ENCODE measurements at regions not wholly inside any gene's neighbourhood (a gene's known extent, or its start where the extent isn't known, plus 50 kb on each side); places are given as distances from the start of the nearest gene placed in this dataset.

GRCh38 chr20:17882065-17882833, 86.3 kb downstream of the SNX5 start:
- H2BK20ac ChIP-seq (ENCODE audit: low read length), result peak overlapping the region; percentile 98
- no peak overlapping the region for H3K27ac ChIP-seq (ENCODE audit: low read depth, low read length)
- H3K18ac ChIP-seq (ENCODE audit: extremely low read depth, low read length), result peak overlapping the region; percentile 93; the same call in 1 of the 2 replicates
- H3K4me2 ChIP-seq (ENCODE audit: insufficient read depth in 1 of 2, low read depth in 2 of 2, low read length in 2 of 2), result no peak overlapping the region
- H3K79me2 ChIP-seq (ENCODE audit: control insufficient read depth in 1 of 2, insufficient read depth in 2 of 2, low read length in 2 of 2), result no peaks in the 10 kb centered on the region
- no peak for FAIRE-seq
- DNase-seq (ENCODE audit: low read depth in 1 of 2, low spot score in 2 of 2), result no peak
- H3K4me1 ChIP-seq (replicated peaks in 1 of 4; ENCODE audit: control insufficient read depth in 3 of 4, insufficient read depth in 4 of 4, low read length in 3 of 4), result peaks cover 3 to 11% (median 7%) of the 10 kb centered on the region in 4 experiments
- no peak overlapping the region; the same call in 1 of the 2 replicates for H2AK5ac ChIP-seq (ENCODE audit: low read depth, low read length)
- ChIA-PET CTCF (ENCODE audit: partially characterized antibody) (interaction anchor here (0.9 to 1.4 kb wide), 4 partner anchors 16 to 200 kb away, joined by 3 to 4 read pairs (median 3); partner anchors contain the start of gene RRBP1), POLR2A (ENCODE audit: partially characterized antibody) (interaction anchor here (1.0 to 1.6 kb wide), 2 partner anchors 13 to 30 kb away, joined by 3 to 4 read pairs; no protein-coding TSS in a partner anchor)
- H4K91ac ChIP-seq (replicated peaks; ENCODE audit: insufficient read length, low read length), result peak overlapping the region; percentile 56
- H3K9ac ChIP-seq (replicated peaks in 1 of 4; ENCODE audit: extremely low read depth in 1 of 4, low read depth in 3 of 4, low read length in 3 of 4), result no peak overlapping the region
- no peaks in the 10 kb centered on the region for H3K27me3 ChIP-seq (replicated peaks in 1 of 4; ENCODE audit: control insufficient read depth in 3 of 4, extremely low read depth in 1 of 4, insufficient read depth in 3 of 4, low read length in 3 of 4)
- H2BK15ac ChIP-seq (ENCODE audit: low read length), result peak overlapping the region; percentile 72; the same call in 1 of the 2 replicates
- H3K79me1 ChIP-seq (ENCODE audit: low read depth, low read length), result no peaks in the 10 kb centered on the region; the same call in 1 of the 2 replicates
- no peaks in the 10 kb centered on the region for H3K23me2 ChIP-seq (ENCODE audit: low read depth, low read length)
- no peak overlapping the region for H4K5ac ChIP-seq (ENCODE audit: insufficient read length, low read depth, low read length)
- no peak overlapping the region for H3K56ac ChIP-seq (replicated peaks; ENCODE audit: insufficient read length, low read depth, low read length)
- H3K4ac ChIP-seq (replicated peaks; ENCODE audit: insufficient read length, low read depth, low read length), result no peak overlapping the region
- H2BK5ac ChIP-seq (ENCODE audit: low read depth, low read length), result peak overlapping the region; percentile 82; the same call in 1 of the 2 replicates
- no peak overlapping the region for H3K14ac ChIP-seq (ENCODE audit: insufficient read length)
- 85% methylated on average over 15 of the region's 17 CpGs; no CpG with 5 or more reads in 1 of the 2 experiments for WGBS, 2 experiments (ENCODE audit: extremely low coverage in 1 of 2, insufficient coverage in 1 of 2, insufficient read length in 1 of 2, insufficient replicate concordance in 2 of 2, low coverage in 1 of 2, low lambda C conversion rate in 2 of 2, missing lambda C conversion rate in 1 of 2)
- H3K9me3 ChIP-seq (ENCODE audit: insufficient read depth in 2 of 2, low read depth in 1 of 2, low read length in 1 of 2), result no peaks in the 10 kb centered on the region
- H3K4me3 ChIP-seq (ENCODE audit: extremely low read depth in 1 of 4, insufficient read depth in 2 of 4, low read depth in 3 of 4, low read length in 4 of 4), result no peak overlapping the region
- H2AFZ ChIP-seq (ENCODE audit: low read length), result peak overlapping the region; percentile 41; the same call in 1 of the 2 replicates
- H2BK120ac ChIP-seq (replicated peaks; ENCODE audit: low read depth, low read length), result no peak overlapping the region
- no peaks in the 10 kb centered on the region for H4K20me1 ChIP-seq (replicated peaks in 1 of 2; ENCODE audit: control insufficient read depth in 1 of 2, insufficient read depth in 2 of 2, low read length in 2 of 2)
- H4K8ac ChIP-seq (ENCODE audit: extremely low read depth, insufficient read depth, low read length), result peak overlapping the region; percentile 66; the same call in 1 of the 2 replicates
- H3K23ac ChIP-seq (ENCODE audit: insufficient read length), result no peak overlapping the region
- no peaks in the 10 kb centered on the region for H3K36me3 ChIP-seq (ENCODE audit: control insufficient read depth in 2 of 4, insufficient read depth in 4 of 4, low read length in 3 of 4)
- H2BK12ac ChIP-seq (ENCODE audit: low read depth, low read length), result peak overlapping the region; percentile 95; the same call in 1 of the 2 replicates
- TF ChIP-seq, protein P1, sequence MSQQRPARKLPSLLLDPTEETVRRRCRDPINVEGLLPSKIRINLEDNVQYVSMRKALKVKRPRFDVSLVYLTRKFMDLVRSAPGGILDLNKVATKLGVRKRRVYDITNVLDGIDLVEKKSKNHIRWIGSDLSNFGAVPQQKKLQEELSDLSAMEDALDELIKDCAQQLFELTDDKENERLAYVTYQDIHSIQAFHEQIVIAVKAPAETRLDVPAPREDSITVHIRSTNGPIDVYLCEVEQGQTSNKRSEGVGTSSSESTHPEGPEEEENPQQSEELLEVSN (IDR thresholded peaks at IDR 0.05), result no peak
- TF ChIP-seq SIX5 (IDR thresholded peaks at IDR 0.05; ENCODE audit: low read depth, low read length) (no peak), POU5F1 (IDR thresholded peaks at IDR 0.05; ENCODE audit: low read depth, low read length) (no peak), MAFK (IDR thresholded peaks at IDR 0.05; ENCODE audit: low read depth, low read length) (no peak), EP300 (IDR thresholded peaks at IDR 0.05; ENCODE audit: borderline replicate concordance in 1 of 2, low read depth in 2 of 2, low read length in 2 of 2) (no peak), SP4 (IDR thresholded peaks at IDR 0.05; ENCODE audit: low read length) (no peak), NRF1 (IDR thresholded peaks at IDR 0.05; ENCODE audit: low read depth, low read length) (no peak), TAF1 (IDR thresholded peaks at IDR 0.05; ENCODE audit: low read depth, low read length) (no peak), SUZ12 (IDR thresholded peaks at IDR 0.05; ENCODE audit: low read length) (no peak), TAF7 (optimal IDR thresholded peaks at IDR 0.05; ENCODE audit: borderline replicate concordance, low read depth, low read length) (no peak), SIRT6 (IDR thresholded peaks at IDR 0.05; ENCODE audit: low read length) (no peak), MAX (IDR thresholded peaks at IDR 0.05) (no peak)

All from H1 (cell line).